HG03159 (cell line): ENCODE measurements at regions not wholly inside any gene's neighbourhood (a gene's known extent, or its start where the extent isn't known, plus 50 kb on each side); places are given as distances from the start of the nearest gene placed in this dataset.

ENCODE experiments used
- ATAC-seq: cut with Tn5 transposase; IDR thresholded peaks from one replicate; pipeline ENCODE4 v1.9.1; 2021; ENCODE audit warnings: mild to moderate bottlenecking, moderate library complexity; ENCODE audit not compliant: unreplicated experiment

- no peak for ATAC-seq
These were observed 229.7 kb upstream of the FMN2 start for GRCh38 chr1:239861985-239862384.

- ATAC-seq: no peak
These were observed 223.4 kb upstream of the FMN2 start for GRCh38 chr1:239868058-239868832.

GRCh38 chr1:239870194-239870593 lies 221.5 kb upstream of the FMN2 start:
- ATAC-seq: no peak

GRCh38 chr1:239872626-239873025 lies 219.1 kb upstream of the FMN2 start:
- no peak for ATAC-seq

- no peak for ATAC-seq
These were observed 216.9 kb upstream of the FMN2 start for GRCh38 chr1:239874831-239875230.

GRCh38 chr1:239879321-239880170 lies 212.1 kb upstream of the FMN2 start:
- ATAC-seq: no peak

- no peak for ATAC-seq
These were observed 208.7 kb upstream of the FMN2 start for GRCh38 chr1:239882967-239883366.

- ATAC-seq: no peak
These were observed 206.9 kb upstream of the FMN2 start for GRCh38 chr1:239884796-239885195.

- no peak for ATAC-seq
These were observed 205.4 kb upstream of the FMN2 start for GRCh38 chr1:239886266-239886665.

- no peak for ATAC-seq
These were observed 203.0 kb upstream of the FMN2 start for GRCh38 chr1:239888639-239889038.

GRCh38 chr1:239891621-239892358 lies 199.9 kb upstream of the FMN2 start:
- no peak for ATAC-seq

GRCh38 chr1:239892602-239893001 lies 199.1 kb upstream of the FMN2 start:
- ATAC-seq: no peak

GRCh38 chr1:239893127-239893731 lies 198.5 kb upstream of the FMN2 start:
- ATAC-seq: no peak

- ATAC-seq: no peak
These were observed 195.1 kb upstream of the FMN2 start for GRCh38 chr1:239896569-239896968.

- no peak for ATAC-seq
These were observed 194.7 kb upstream of the FMN2 start for GRCh38 chr1:239896980-239897379.

GRCh38 chr1:239897458-239897857 lies 194.2 kb upstream of the FMN2 start:
- no peak for ATAC-seq

- peak; percentile 97 for ATAC-seq
These were observed 193.5 kb upstream of the FMN2 start for GRCh38 chr1:239898062-239898730.

GRCh38 chr1:239899747-239900146 lies 191.9 kb upstream of the FMN2 start:
- ATAC-seq: no peak

GRCh38 chr1:239906394-239906793 lies 185.3 kb upstream of the FMN2 start:
- ATAC-seq: no peak

- no peak for ATAC-seq
These were observed 181.8 kb upstream of the FMN2 start for GRCh38 chr1:239909898-239910297.
